ENCODE measurements at regions not wholly inside any gene's neighbourhood (a gene's known extent, or its start where the extent isn't known, plus 50 kb on each side); places are given as distances from the start of the nearest gene placed in this dataset.

DNA sequence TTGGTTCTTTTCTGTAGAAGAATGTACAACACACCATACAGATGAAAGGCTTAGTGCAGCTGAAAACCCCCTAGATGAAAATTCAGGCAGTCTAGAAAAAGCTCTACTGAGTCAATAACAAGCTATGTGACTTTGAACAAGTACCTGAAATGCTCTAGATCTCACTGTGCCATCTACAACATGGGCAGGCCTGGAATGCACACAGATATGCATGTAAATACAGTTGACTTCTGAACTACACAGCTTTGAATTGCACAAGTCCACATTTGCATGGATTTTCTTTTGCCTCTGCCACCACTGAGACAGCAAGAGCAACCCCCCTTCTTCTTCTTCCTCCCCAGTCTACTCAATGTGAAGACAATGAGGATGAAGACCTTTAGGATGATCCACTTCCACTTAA is 98.4 kb downstream of the CNTN3 start:
- Histone ChIP-seq H3K36me3 (ENCODE audit: insufficient read depth, low read length) (no peaks in the 10 kb centered on the region), H3K4me3 (ENCODE audit: low read length) (no peak overlapping the region), H3F3A (ENCODE audit: insufficient read depth, low read length, poor library complexity, severe bottlenecking) (no peaks in the 10 kb centered on the region), H4K20me1 (ENCODE audit: insufficient read depth) (no peaks in the 10 kb centered on the region), H3K9ac (ENCODE audit: low read length) (no peak overlapping the region), H3K27me3 (ENCODE audit: insufficient read depth, low read depth, low read length) (no peaks in the 10 kb centered on the region), H3K27ac (ENCODE audit: low read length) (no peak overlapping the region), H3K4me2 (ENCODE audit: low read length) (no peak overlapping the region), H3K79me2 (replicated peaks; ENCODE audit: insufficient read depth, low read length) (no peaks in the 10 kb centered on the region), H3K9me2 (ENCODE audit: insufficient read depth, low read length) (no peaks in the 10 kb centered on the region), H3K9me3 (ENCODE audit: low read length) (no peaks in the 10 kb centered on the region), H2AFZ (ENCODE audit: low read depth, low read length) (no peak overlapping the region)
- TF ChIP-seq RAD21 (conservative IDR thresholded peaks at IDR 0.05) (no peak), MXI1 (conservative IDR thresholded peaks at IDR 0.05; ENCODE audit: poor library complexity, severe bottlenecking) (no peak), SMC3 (conservative IDR thresholded peaks at IDR 0.05; ENCODE audit: poor library complexity) (no peak), TAF1 (IDR thresholded peaks at IDR 0.05; ENCODE audit: low read depth) (no peak), EZH2 (IDR thresholded peaks at IDR 0.05; ENCODE audit: borderline replicate concordance, insufficient read depth, low read length, poor library complexity, severe bottlenecking) (no peak), POLR2AphosphoS5 (IDR thresholded peaks at IDR 0.05) (no peak), EP300 (conservative IDR thresholded peaks at IDR 0.05; ENCODE audit: poor library complexity, severe bottlenecking) (no peak)
- TF ChIP-seq, protein P1, sequence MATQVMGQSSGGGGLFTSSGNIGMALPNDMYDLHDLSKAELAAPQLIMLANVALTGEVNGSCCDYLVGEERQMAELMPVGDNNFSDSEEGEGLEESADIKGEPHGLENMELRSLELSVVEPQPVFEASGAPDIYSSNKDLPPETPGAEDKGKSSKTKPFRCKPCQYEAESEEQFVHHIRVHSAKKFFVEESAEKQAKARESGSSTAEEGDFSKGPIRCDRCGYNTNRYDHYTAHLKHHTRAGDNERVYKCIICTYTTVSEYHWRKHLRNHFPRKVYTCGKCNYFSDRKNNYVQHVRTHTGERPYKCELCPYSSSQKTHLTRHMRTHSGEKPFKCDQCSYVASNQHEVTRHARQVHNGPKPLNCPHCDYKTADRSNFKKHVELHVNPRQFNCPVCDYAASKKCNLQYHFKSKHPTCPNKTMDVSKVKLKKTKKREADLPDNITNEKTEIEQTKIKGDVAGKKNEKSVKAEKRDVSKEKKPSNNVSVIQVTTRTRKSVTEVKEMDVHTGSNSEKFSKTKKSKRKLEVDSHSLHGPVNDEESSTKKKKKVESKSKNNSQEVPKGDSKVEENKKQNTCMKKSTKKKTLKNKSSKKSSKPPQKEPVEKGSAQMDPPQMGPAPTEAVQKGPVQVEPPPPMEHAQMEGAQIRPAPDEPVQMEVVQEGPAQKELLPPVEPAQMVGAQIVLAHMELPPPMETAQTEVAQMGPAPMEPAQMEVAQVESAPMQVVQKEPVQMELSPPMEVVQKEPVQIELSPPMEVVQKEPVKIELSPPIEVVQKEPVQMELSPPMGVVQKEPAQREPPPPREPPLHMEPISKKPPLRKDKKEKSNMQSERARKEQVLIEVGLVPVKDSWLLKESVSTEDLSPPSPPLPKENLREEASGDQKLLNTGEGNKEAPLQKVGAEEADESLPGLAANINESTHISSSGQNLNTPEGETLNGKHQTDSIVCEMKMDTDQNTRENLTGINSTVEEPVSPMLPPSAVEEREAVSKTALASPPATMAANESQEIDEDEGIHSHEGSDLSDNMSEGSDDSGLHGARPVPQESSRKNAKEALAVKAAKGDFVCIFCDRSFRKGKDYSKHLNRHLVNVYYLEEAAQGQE (IDR thresholded peaks at IDR 0.05; ENCODE audit: borderline replicate concordance): no peak
- TF ChIP-seq, protein P2, sequence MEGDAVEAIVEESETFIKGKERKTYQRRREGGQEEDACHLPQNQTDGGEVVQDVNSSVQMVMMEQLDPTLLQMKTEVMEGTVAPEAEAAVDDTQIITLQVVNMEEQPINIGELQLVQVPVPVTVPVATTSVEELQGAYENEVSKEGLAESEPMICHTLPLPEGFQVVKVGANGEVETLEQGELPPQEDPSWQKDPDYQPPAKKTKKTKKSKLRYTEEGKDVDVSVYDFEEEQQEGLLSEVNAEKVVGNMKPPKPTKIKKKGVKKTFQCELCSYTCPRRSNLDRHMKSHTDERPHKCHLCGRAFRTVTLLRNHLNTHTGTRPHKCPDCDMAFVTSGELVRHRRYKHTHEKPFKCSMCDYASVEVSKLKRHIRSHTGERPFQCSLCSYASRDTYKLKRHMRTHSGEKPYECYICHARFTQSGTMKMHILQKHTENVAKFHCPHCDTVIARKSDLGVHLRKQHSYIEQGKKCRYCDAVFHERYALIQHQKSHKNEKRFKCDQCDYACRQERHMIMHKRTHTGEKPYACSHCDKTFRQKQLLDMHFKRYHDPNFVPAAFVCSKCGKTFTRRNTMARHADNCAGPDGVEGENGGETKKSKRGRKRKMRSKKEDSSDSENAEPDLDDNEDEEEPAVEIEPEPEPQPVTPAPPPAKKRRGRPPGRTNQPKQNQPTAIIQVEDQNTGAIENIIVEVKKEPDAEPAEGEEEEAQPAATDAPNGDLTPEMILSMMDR (IDR thresholded peaks at IDR 0.05; ENCODE audit: poor library complexity, severe bottlenecking): no peak

DNA sequence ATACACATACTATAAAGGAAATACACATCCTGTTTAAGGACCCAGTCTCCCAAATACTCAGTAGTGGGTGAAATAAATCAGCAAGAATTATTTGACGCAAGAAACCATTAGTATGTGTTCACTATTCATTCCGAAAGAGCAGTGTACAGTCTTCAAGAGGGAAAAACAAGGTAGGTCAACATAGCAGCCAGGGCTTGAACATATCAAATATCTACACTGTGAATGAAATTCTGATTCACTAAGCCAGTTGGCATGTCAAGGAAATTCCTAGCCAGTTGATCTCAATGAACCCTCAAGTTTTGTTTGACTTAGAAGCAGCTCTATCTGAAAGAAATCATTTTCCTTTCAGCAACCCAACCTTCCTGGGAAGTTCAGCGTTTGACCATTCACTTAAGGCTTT is 99.0 kb downstream of the CNTN3 start:
- H3K9me2 ChIP-seq (ENCODE audit: insufficient read depth, low read length): no peaks in the 10 kb centered on the region
- H3K4me3 ChIP-seq (ENCODE audit: low read length): no peak overlapping the region
- no peaks in the 10 kb centered on the region for H3K36me3 ChIP-seq (ENCODE audit: insufficient read depth, low read length)
- H3K27me3 ChIP-seq (ENCODE audit: insufficient read depth, low read depth, low read length): no peaks in the 10 kb centered on the region
- H3K27ac ChIP-seq (ENCODE audit: low read length): no peak overlapping the region
- no peak overlapping the region for H3K9ac ChIP-seq (ENCODE audit: low read length)
- no peaks in the 10 kb centered on the region for H3K79me2 ChIP-seq (replicated peaks; ENCODE audit: insufficient read depth, low read length)
- H2AFZ ChIP-seq (ENCODE audit: low read depth, low read length): no peak overlapping the region
- H3F3A ChIP-seq (ENCODE audit: insufficient read depth, low read length, poor library complexity, severe bottlenecking): no peaks in the 10 kb centered on the region
- H3K9me3 ChIP-seq (ENCODE audit: low read length): no peaks in the 10 kb centered on the region
- no peaks in the 10 kb centered on the region for H4K20me1 ChIP-seq (ENCODE audit: insufficient read depth)
- no peak for TF ChIP-seq RAD21 (conservative IDR thresholded peaks at IDR 0.05)
- TF ChIP-seq, protein P2 (IDR thresholded peaks at IDR 0.05; ENCODE audit: poor library complexity, severe bottlenecking): no peak
- TF ChIP-seq TAF1 (IDR thresholded peaks at IDR 0.05; ENCODE audit: low read depth): no peak
- TF ChIP-seq EP300 (conservative IDR thresholded peaks at IDR 0.05; ENCODE audit: poor library complexity, severe bottlenecking): no peak
- TF ChIP-seq MXI1 (conservative IDR thresholded peaks at IDR 0.05; ENCODE audit: poor library complexity, severe bottlenecking): no peak
- no peak for TF ChIP-seq SMC3 (conservative IDR thresholded peaks at IDR 0.05; ENCODE audit: poor library complexity)
- TF ChIP-seq, protein P1 (IDR thresholded peaks at IDR 0.05; ENCODE audit: borderline replicate concordance): no peak
- TF ChIP-seq POLR2AphosphoS5 (IDR thresholded peaks at IDR 0.05): no peak
- TF ChIP-seq EZH2 (IDR thresholded peaks at IDR 0.05; ENCODE audit: borderline replicate concordance, insufficient read depth, low read length, poor library complexity, severe bottlenecking): no peak
- H3K4me2 ChIP-seq (ENCODE audit: low read length): no peak overlapping the region
